EH (cell line): ENCODE measurements at regions not wholly inside any gene's neighbourhood (a gene's known extent, or its start where the extent isn't known, plus 50 kb on each side); places are given as distances from the start of the nearest gene placed in this dataset.
"Not testable (repeated sequence)": the region's sequence is repeated elsewhere in the genome, so short reads cannot be mapped to it uniquely, and the experiment has no call there.

Experiments used
- DNase-seq: peaks from one replicate; pipeline ENCODE4 v3.0.0-alpha.2; 2015; ENCODE audit warnings: low read depth

- DNase-seq, result peak; percentile 1
Measured at GRCh38 chr3:161600173-161600572, 103.6 kb downstream of the OTOL1 start.

GRCh38 chr3:161602475-161602874 is 105.9 kb downstream of the OTOL1 start:
- DNase-seq, result no peak

- DNase-seq, result no peak
Measured at GRCh38 chr3:161602918-161603317, 106.3 kb downstream of the OTOL1 start.

- no peak for DNase-seq
Measured at GRCh38 chr3:161607056-161607455, 110.4 kb downstream of the OTOL1 start.

- no peak for DNase-seq
Measured at GRCh38 chr3:161619351-161619750, 122.7 kb downstream of the OTOL1 start.

- no peak for DNase-seq
Measured at GRCh38 chr3:161630794-161631193, 134.2 kb downstream of the OTOL1 start.

- DNase-seq, result no peak
Measured at GRCh38 chr3:161631536-161631935, 134.9 kb downstream of the OTOL1 start.

GRCh38 chr3:161637559-161637958 is 141.0 kb downstream of the OTOL1 start:
- no peak for DNase-seq

GRCh38 chr3:161639095-161639494 is 142.5 kb downstream of the OTOL1 start:
- DNase-seq, result not testable (repeated sequence)

- no peak for DNase-seq
Measured at GRCh38 chr3:161640181-161640580, 143.6 kb downstream of the OTOL1 start.

GRCh38 chr3:161641287-161641686 is 144.7 kb downstream of the OTOL1 start:
- DNase-seq, result no peak

GRCh38 chr3:161644891-161645635 is 148.5 kb downstream of the OTOL1 start:
- DNase-seq, result no peak

- no peak for DNase-seq
Measured at GRCh38 chr3:161647936-161648470, 151.4 kb downstream of the OTOL1 start.

GRCh38 chr3:161649900-161650484 is 153.4 kb downstream of the OTOL1 start:
- peak; percentile 0 for DNase-seq

- no peak for DNase-seq
Measured at GRCh38 chr3:161657786-161658185, 161.2 kb downstream of the OTOL1 start.

- DNase-seq, result no peak
Measured at GRCh38 chr3:161671141-161671540, 174.5 kb downstream of the OTOL1 start.

- DNase-seq, result no peak
Measured at GRCh38 chr3:161672478-161672877, 175.9 kb downstream of the OTOL1 start.

- no peak for DNase-seq
Measured at GRCh38 chr3:161673866-161674265, 177.3 kb downstream of the OTOL1 start.

- no peak for DNase-seq
Measured at GRCh38 chr3:161674402-161674801, 177.8 kb downstream of the OTOL1 start.

GRCh38 chr3:161681831-161682230 is 185.2 kb downstream of the OTOL1 start:
- DNase-seq, result not testable (repeated sequence)

GRCh38 chr3:161682715-161683114 is 186.1 kb downstream of the OTOL1 start:
- no peak for DNase-seq

GRCh38 chr3:161689584-161690298 is 193.1 kb downstream of the OTOL1 start:
- DNase-seq, result no peak

- no peak for DNase-seq
Measured at GRCh38 chr3:161690299-161690620, 193.7 kb downstream of the OTOL1 start.
